Fibroblast of villous mesenchyme (primary cell): ENCODE measurements at regions not wholly inside any gene's neighbourhood (a gene's known extent, or its start where the extent isn't known, plus 50 kb on each side); places are given as distances from the start of the nearest gene placed in this dataset.

Experiments
- DNase-seq: peaks from one replicate; pipeline ENCODE4 v3.0.0-alpha.2; 2010; ENCODE audit warnings: low read depth
- H3K4me3 ChIP-seq: 2 replicates; pipeline ENCODE4 v1.5.1; 2011; ENCODE audit warnings: low read depth, mild to moderate bottlenecking, low read length
- TF ChIP-seq, protein P1 (sequence below): IDR thresholded peaks from 2 replicates; pipeline ENCODE4 v1.5.1; 2012; ENCODE audit warnings: low read depth, mild to moderate bottlenecking, low read length; ENCODE audit not compliant: insufficient read depth

DNA sequence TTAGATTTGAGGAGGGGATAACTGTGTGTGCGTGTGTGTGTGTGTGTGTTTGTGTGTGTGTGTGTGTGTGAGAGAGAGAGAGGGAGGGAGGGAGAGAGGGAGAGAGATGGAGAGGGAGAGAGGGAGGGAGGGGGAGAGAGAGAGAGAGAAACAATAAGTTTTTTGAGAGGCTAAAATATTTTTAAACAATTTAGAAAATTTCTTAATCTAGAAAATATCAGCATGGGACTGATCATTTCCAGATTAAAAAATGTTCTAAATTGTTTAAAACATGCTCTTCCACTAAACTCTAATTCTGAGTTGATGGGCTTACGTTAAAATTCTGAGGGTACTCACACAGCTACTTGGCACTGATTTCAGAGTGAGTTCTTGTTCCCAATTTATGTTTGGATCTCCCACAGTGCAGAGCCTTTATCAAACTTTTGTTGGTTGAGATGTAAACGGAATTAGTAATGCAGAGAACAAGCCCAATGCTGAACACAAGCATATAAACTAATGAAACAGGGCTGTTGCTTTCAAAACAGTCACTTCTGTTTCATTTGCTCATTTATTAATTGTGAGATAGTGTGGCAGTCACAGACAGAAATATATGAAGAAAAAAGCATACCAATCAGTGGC lies 73.4 kb upstream of the RGS2 start:
- no peak overlapping the region for H3K4me3 ChIP-seq
- DNase-seq, result no peak
- TF ChIP-seq, protein P1, sequence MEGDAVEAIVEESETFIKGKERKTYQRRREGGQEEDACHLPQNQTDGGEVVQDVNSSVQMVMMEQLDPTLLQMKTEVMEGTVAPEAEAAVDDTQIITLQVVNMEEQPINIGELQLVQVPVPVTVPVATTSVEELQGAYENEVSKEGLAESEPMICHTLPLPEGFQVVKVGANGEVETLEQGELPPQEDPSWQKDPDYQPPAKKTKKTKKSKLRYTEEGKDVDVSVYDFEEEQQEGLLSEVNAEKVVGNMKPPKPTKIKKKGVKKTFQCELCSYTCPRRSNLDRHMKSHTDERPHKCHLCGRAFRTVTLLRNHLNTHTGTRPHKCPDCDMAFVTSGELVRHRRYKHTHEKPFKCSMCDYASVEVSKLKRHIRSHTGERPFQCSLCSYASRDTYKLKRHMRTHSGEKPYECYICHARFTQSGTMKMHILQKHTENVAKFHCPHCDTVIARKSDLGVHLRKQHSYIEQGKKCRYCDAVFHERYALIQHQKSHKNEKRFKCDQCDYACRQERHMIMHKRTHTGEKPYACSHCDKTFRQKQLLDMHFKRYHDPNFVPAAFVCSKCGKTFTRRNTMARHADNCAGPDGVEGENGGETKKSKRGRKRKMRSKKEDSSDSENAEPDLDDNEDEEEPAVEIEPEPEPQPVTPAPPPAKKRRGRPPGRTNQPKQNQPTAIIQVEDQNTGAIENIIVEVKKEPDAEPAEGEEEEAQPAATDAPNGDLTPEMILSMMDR, result no peak

DNA sequence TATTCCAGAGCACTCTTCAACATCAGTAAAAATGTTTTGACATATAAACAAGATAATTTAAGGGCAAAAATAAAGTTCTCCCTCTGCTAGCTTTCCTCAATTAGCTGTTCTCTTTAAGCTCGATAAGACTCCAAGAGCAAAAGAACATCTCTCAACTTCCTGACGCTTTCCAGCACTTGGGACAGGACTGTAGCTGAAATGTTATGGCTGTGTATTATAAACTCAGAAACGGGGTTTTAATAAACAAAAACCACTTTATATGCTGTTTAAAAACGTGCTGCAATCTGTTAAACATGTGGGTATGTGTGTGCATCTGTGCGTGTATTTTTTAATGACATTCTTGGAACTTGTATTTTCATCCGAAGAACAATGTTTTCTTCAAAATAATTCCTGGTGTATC lies 71.5 kb upstream of the RGS2 start:
- peak; percentile 81 for DNase-seq
- TF ChIP-seq, protein P1, result no peak
- H3K4me3 ChIP-seq, result no peak overlapping the region

DNA sequence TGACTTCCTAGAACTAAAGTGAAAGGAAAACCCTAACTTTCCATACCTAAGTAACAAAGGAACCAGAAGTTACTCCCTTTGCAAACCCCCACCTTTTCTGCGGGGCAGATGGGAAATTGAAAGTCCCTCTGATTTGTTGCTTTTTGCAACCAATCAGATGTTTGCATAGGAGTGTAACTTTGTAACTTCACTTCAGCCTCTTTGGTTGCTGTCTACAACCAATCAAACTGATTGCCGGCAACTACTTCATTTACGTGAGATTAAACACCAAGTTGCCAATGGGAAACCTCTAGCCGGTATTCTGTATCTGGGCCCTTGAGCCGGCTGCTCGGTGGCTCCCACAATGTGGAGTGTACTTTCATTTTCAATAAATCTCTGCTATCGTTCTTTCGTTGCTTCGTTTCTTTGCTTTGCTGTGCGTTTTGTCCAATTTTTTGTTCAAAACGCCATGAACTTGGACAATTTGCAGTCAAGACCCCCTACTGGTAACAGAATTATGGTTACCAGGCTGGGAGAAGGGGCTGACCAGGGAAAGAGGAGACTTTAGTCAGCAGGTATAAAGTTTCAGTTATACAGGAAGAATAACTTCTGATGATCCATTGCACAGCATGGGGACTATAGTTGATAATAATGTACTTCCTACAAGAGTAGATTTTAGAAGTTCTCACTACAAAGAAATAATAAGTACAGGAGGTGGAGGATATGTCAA lies 69.2 kb upstream of the RGS2 start:
- TF ChIP-seq, protein P1, result no peak
- DNase-seq, result peak; percentile 8
- H3K4me3 ChIP-seq, result peak overlapping the region; percentile 39

DNA sequence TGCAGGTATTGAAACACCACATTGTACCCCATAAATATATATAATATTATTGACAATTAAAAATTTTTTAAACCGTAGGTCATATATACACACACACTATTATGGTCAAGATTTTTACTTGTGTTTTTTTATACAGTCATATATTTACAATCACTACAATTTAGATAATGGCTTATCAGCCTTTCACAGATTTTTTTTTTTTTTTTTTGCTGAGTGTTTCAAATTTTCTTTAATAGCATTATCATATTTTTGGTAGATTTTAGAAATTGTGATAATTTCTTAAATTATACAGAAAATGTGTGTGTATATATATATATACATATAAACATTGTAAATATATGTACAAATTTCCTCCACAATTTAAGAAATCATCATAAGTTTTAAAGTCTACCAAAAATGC lies 68.6 kb upstream of the RGS2 start:
- DNase-seq, result no peak
- no peak overlapping the region for H3K4me3 ChIP-seq
- TF ChIP-seq, protein P1, result no peak

DNA sequence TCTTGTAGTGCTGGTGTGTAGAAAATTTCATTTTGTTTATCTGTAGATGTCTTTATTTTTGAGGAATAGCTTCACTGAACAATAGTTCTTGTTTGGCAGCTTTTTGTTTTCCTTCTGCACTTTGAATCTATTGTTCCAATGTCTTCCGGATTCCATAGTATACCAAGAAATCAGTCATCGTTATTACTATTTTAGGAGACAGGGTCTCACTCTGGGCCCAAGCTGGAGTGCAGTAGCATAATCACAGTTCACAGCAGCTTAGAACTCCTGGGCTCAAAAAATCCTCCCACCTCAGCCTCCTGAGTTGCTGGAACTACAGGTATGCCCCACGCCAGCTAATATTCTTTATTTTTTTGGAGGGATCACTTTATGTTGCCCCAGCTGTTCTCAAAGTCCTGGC lies 67.7 kb upstream of the RGS2 start:
- TF ChIP-seq, protein P1, result no peak
- no peak overlapping the region for H3K4me3 ChIP-seq
- no peak for DNase-seq

DNA sequence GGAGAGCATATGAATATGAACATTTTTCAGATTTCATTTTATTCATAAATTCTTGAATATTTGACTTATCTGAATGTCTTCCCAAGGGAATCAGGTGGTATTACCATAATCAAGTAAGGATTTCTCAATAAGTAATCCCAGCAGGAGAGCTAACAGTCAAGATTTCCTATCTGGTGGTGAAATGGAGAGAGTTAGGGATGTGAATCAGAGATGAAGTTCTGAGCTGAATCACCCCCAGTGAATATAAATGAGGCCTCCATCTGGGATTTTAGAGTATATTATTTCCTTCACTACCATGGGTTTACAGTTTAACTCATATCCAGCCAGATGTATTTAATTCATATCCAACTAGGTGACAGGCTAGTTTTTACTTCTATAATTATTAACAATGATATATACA lies 61.5 kb upstream of the RGS2 start:
- no peak overlapping the region for H3K4me3 ChIP-seq
- DNase-seq, result peak; percentile 12
- TF ChIP-seq, protein P1, result no peak
